ENCODE measurements at regions not wholly inside any gene's neighbourhood (a gene's known extent, or its start where the extent isn't known, plus 50 kb on each side); places are given as distances from the start of the nearest gene placed in this dataset.

GRCh38 chr1:238672262-238672661 lies 714.1 kb upstream of the CHRM3 start:
- TF ChIP-seq, protein P1, sequence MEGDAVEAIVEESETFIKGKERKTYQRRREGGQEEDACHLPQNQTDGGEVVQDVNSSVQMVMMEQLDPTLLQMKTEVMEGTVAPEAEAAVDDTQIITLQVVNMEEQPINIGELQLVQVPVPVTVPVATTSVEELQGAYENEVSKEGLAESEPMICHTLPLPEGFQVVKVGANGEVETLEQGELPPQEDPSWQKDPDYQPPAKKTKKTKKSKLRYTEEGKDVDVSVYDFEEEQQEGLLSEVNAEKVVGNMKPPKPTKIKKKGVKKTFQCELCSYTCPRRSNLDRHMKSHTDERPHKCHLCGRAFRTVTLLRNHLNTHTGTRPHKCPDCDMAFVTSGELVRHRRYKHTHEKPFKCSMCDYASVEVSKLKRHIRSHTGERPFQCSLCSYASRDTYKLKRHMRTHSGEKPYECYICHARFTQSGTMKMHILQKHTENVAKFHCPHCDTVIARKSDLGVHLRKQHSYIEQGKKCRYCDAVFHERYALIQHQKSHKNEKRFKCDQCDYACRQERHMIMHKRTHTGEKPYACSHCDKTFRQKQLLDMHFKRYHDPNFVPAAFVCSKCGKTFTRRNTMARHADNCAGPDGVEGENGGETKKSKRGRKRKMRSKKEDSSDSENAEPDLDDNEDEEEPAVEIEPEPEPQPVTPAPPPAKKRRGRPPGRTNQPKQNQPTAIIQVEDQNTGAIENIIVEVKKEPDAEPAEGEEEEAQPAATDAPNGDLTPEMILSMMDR (IDR thresholded peaks at IDR 0.05), result no peak
- TF ChIP-seq POLR2A (IDR thresholded peaks at IDR 0.05), result no peak
